HCEC 1CT (cell line): ENCODE measurements at regions not wholly inside any gene's neighbourhood (a gene's known extent, or its start where the extent isn't known, plus 50 kb on each side); places are given as distances from the start of the nearest gene placed in this dataset.

Source experiments
- DNase-seq: peaks from one replicate; pipeline ENCODE4 v3.0.0-alpha.2; 2017

- DNase-seq, result no peak
Observed at GRCh38 chr10:121036431-121036830, 185.3 kb downstream of the WDR11 start.

- no peak for DNase-seq
Observed at GRCh38 chr10:121041499-121041898, 190.3 kb downstream of the WDR11 start.

DNA sequence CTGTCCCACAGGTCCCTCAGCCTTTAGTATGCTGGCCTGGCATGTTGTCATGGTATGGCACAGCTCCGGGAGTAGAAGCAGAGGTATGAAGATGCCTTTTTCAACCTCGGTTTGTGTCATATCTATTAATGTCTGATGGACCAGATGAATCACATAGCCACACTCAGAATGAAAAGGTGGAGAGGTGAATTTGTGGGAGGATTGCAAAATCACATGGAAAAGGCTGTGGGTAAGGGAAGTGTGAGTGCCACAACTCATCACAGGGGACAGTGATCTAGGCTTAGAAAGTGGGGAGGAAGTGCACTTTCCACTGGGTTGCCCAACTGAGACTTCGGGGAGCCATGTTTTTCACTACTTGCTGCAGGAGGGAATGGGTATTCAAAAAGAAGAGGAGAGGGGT is 190.7 kb downstream of the WDR11 start:
- DNase-seq, result no peak

DNA sequence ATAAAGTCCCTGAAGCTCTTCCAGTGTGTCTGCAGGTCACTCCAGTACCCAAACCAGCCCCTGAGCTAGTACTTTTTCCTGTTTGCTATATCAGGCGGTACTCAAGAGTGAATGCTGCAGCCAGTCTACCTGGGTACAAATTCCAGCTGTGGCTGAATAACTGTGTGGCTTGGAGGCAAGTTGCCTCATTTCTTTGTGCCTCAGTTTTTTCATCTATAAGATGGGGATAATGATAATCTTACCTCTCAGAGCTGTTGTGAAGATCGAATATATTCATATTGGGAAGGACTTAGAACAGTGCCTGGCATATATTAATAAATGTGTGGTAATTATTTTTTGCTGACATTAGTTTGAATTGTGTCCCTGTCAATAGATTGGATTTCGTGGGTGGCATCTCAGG is 191.2 kb downstream of the WDR11 start:
- no peak for DNase-seq

GRCh38 chr10:121043124-121043849 is 192.1 kb downstream of the WDR11 start:
- no peak for DNase-seq

- no peak for DNase-seq
Observed at GRCh38 chr10:121048749-121049148, 197.6 kb downstream of the WDR11 start.

- DNase-seq, result no peak
Observed at GRCh38 chr10:121049489-121049888, 198.3 kb downstream of the WDR11 start.

DNA sequence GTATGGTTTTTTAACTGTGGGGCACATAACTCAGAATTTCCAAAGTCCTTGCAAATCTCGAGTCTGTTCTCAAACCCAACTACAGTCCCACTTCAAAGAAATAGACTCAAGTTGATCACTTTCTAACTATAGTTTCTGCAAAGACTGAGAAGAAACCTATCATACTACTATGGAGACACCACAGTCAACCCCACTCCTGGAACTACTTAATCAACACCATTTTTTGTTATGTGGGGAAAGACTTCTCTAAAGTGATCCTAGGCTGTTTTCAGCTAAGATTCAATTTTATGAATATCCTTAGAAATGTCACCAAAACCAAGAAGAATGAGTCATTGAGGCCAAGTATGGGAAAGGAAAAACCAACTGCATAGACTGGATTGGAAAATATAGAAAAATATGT is 198.8 kb downstream of the WDR11 start:
- no peak for DNase-seq

- DNase-seq, result no peak
Observed at GRCh38 chr10:121051171-121051570, 200.0 kb downstream of the WDR11 start.

DNA sequence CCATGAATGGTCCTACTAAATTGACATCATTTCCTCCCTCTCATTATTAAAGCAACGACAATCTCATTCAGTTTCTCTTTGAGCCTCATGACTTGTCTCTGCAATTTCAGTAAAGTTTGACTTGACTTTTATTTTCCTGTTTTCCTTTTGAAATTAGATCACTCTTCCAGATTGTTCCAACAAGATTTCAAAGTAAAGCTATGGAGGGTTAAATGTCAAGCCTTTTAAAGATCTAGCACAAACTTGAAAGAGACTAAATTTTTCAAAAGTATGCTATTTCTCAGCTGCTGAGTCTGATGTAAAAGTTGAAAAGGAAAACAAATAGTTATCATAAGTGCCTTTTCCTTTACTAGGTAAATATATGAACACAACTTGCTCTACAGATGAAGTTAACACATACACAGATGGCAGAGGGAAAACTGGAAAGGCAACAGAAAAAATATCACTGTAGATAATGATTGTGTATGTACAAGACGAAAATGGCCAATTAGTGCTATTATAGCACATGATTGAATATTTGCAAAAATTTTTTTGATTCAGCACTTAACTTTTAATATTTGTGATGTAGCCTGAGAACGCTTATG is 200.6 kb downstream of the WDR11 start:
- no peak for DNase-seq

GRCh38 chr10:121053151-121053550 is 202.0 kb downstream of the WDR11 start:
- DNase-seq, result no peak

DNA sequence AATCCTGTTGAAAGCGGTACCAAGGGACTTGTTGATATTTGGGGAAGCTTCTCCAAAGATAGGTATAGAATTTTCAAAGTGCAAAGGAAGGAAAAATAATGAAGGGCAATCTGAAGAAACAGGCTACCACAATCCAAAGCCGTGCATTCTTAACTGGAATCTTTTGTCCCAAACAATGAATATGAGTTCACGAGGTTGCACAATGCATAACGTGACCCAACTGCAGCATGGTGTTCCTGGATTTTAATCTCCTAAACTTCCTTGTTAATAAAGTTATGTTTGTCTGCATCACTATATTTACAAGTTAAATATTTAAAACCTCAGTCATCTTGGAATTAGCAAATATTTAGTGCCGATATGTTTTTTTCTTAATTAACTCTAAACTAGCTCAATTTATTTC is 203.7 kb downstream of the WDR11 start:
- no peak for DNase-seq

GRCh38 chr10:121057269-121057668 is 206.1 kb downstream of the WDR11 start:
- DNase-seq, result no peak

DNA sequence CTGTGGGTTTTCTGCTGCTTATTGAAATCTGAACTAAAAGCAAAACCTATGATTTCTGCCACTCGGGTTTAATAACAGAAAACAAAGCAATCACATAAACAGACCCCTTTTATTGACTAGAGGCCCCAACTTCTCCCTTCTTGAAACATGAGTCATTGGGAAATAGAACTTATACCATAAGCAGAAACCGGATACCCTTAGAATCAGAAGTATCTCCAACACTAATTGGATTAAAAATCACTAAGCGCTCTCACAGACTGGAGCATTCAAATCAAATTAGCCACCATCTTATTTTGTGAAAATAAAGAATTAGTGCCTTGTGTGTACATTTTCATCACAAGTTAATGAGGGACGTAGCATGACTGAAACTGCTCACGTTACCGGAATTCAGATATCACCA is 206.9 kb downstream of the WDR11 start:
- no peak for DNase-seq

DNA sequence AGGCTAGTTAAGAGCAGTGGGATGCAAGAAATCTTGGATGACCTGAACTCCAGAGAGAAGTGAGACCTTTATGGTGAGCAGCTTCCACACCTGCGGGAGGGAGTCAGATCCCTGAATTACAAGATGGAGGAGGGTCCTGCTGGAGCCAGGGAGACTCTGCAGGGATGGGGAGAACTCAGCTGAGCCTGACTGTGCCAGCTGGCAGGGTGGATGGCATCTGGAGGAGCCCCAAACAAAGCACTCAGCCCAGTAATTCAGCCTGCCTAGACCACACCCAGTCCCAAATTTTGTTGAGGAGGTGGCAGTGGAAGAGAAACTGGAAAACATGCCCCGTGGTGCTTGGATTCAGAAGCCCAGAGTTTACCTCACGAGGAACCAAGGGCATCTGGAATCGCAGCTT is 208.2 kb downstream of the WDR11 start:
- DNase-seq, result no peak

DNA sequence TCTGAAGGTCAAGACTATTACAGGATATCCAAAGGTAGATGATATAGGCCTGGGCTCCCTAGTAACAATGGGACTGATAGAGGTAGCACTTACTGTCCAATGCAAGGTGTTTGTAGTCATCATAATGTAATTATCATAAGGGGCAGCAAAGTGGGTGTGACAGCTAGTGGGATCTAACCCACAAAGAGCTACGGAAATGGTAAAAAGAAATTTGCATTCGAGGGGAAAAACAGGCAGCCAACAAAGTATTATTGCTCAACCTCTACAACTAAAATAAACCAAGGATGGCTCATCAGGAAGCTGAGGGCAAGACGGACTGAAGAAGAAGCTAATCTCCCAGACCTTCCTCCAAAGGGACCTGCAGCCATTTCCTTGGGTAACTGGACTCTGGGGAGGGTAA is 211.0 kb downstream of the WDR11 start:
- DNase-seq, result no peak

GRCh38 chr10:121063744-121064143 is 212.6 kb downstream of the WDR11 start:
- no peak for DNase-seq

DNA sequence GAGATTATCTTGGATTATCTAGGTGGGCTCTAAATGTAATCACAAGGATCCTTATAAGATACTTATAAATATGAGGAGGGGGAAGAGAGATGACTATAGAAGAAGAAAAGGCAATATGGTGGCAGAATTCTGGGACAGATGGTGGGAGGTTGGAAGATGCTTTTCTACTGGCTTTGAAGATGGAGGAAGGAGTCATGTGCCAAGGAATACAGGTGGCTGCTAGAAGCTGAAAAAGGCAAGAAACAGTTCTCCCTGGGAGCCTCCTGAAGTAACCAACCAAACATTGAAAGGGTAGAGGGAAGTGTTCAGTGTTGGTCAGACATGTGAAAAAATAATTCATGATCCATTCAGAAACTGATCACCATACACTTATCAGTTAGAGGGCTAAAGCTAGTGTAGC is 213.3 kb downstream of the WDR11 start:
- DNase-seq, result no peak

- DNase-seq, result no peak
Observed at GRCh38 chr10:121065330-121065729, 214.2 kb downstream of the WDR11 start.

- DNase-seq, result no peak
Observed at GRCh38 chr10:121069061-121069850, 218.1 kb downstream of the WDR11 start.

GRCh38 chr10:121070275-121071070 is 219.3 kb downstream of the WDR11 start:
- DNase-seq, result no peak

GRCh38 chr10:121071901-121072300 is 220.7 kb downstream of the WDR11 start:
- no peak for DNase-seq

- DNase-seq, result no peak
Observed at GRCh38 chr10:121073728-121074127, 222.6 kb downstream of the WDR11 start.
